Endodermal cell (in vitro differentiated cells): ENCODE measurements at regions not wholly inside any gene's neighbourhood (a gene's known extent, or its start where the extent isn't known, plus 50 kb on each side); places are given as distances from the start of the nearest gene placed in this dataset.

ENCODE experiments used
- DNase-seq: peaks from one replicate; pipeline ENCODE4 v3.0.0-alpha.2; 2017
- H3K27ac ChIP-seq: 2 replicates; pipeline ENCODE4 v1.5.1; 2013; ENCODE audit warnings: mild to moderate bottlenecking, low read depth, low read length, moderate library complexity
- H3K27me3 ChIP-seq: 2 replicates; pipeline ENCODE4 v1.6.1; 2013; ENCODE audit warnings: mild to moderate bottlenecking, low read length, moderate library complexity; ENCODE audit not compliant: insufficient read depth, control insufficient read depth, poor library complexity, severe bottlenecking
- H3K36me3 ChIP-seq: 2 replicates; pipeline ENCODE4 v1.7.0; 2013; ENCODE audit warnings: mild to moderate bottlenecking, low read length, moderate library complexity; ENCODE audit not compliant: control insufficient read depth, insufficient read depth
- H3K4me1 ChIP-seq: one replicate; pipeline ENCODE4 v1.7.0; 2013; ENCODE audit warnings: low read length; ENCODE audit not compliant: control insufficient read depth, insufficient read depth
- H3K4me3 ChIP-seq: 2 replicates; pipeline ENCODE4 v1.5.1; 2013; ENCODE audit warnings: mild to moderate bottlenecking, low read length, moderate library complexity
- H3K9ac ChIP-seq: 2 replicates; pipeline ENCODE4 v1.6.1; 2013; ENCODE audit warnings: mild to moderate bottlenecking, low read length, moderate library complexity; ENCODE audit not compliant: poor library complexity, severe bottlenecking; ENCODE audit errors: extremely low read depth
- H3K9me3 ChIP-seq: 2 replicates; pipeline ENCODE4 v1.6.1; 2013; ENCODE audit warnings: mild to moderate bottlenecking, low read length, moderate library complexity; ENCODE audit not compliant: control insufficient read depth
- H3K27ac Mint-ChIP-seq: 2 replicates; pipeline ENCODE4 v1.8.0; 2020; ENCODE audit warnings: mixed read lengths
- H3K27me3 Mint-ChIP-seq: 2 replicates; pipeline ENCODE4 v1.8.0; 2021; ENCODE audit warnings: mild to moderate bottlenecking, mixed read lengths; ENCODE audit not compliant: insufficient read depth
- H3K36me3 Mint-ChIP-seq: 2 replicates; pipeline ENCODE4 v1.8.0; 2020; ENCODE audit warnings: low read depth, mixed read lengths
- H3K4me1 Mint-ChIP-seq: 2 replicates; pipeline ENCODE4 v1.8.0; 2020; ENCODE audit warnings: mixed read lengths
- H3K4me3 Mint-ChIP-seq: 2 replicates; pipeline ENCODE4 v1.8.0; 2020; ENCODE audit warnings: mild to moderate bottlenecking, moderate library complexity, mixed read lengths
- H3K9me3 Mint-ChIP-seq: 2 replicates; pipeline ENCODE4 v1.8.0; 2020; ENCODE audit warnings: mild to moderate bottlenecking, mixed read lengths
- CTCF ChIP-seq: fragments of 200-600 bp; sonication (generic); conservative IDR thresholded peaks from 2 replicates; pipeline ENCODE4 v1.5.0; 2021; ENCODE audit warnings: antibody characterized with exemption, mild to moderate bottlenecking
- WGBS, 2 experiments: methylation state at CpG; one replicate each; pipeline versions ENCODE4 v1.1.5 to v1.1.7; 2013; ENCODE audit warnings: missing lambda C conversion rate in 2 of 2, mixed read lengths in 1 of 2; ENCODE audit not compliant: insufficient coverage in 1 of 2, insufficient read length in 1 of 2; 5-methylcytosine and 5-hydroxymethylcytosine counted together

GRCh38 chr2:40528564-40528963, 76.7 kb upstream of the SLC8A1 start:
- no peak overlapping the region for H3K4me3 Mint-ChIP-seq
- 95 to 97% methylated on average over 4 of the region's 4 CpGs for WGBS, 2 experiments
- H3K27ac Mint-ChIP-seq = no peak overlapping the region
- peaks cover 3% of the 10 kb centered on the region for H3K4me1 Mint-ChIP-seq
- no peaks in the 10 kb centered on the region for H3K36me3 ChIP-seq
- H3K4me3 ChIP-seq = no peak overlapping the region
- no peaks in the 10 kb centered on the region for H3K27me3 ChIP-seq
- no peak overlapping the region for H3K9ac ChIP-seq
- H3K27ac ChIP-seq = no peak overlapping the region
- H3K9me3 Mint-ChIP-seq = peaks cover 9% of the 10 kb centered on the region
- peaks cover 4% of the 10 kb centered on the region for H3K9me3 ChIP-seq
- no peak for DNase-seq
- no peak for TF ChIP-seq CTCF
- H3K4me1 ChIP-seq = peaks cover 2% of the 10 kb centered on the region
- no peaks in the 10 kb centered on the region for H3K27me3 Mint-ChIP-seq
- no peaks in the 10 kb centered on the region for H3K36me3 Mint-ChIP-seq

- peaks cover 19% of the 10 kb centered on the region for H3K4me1 Mint-ChIP-seq
- Histone ChIP-seq H3K4me3 (no peak overlapping the region), H3K9ac (no peak overlapping the region), H3K27me3 (no peaks in the 10 kb centered on the region), H3K4me1 (peaks cover 8% of the 10 kb centered on the region), H3K9me3 (no peaks in the 10 kb centered on the region), H3K27ac (no peak overlapping the region), H3K36me3 (no peaks in the 10 kb centered on the region)
- no peak for DNase-seq
- no peak for TF ChIP-seq CTCF
- H3K36me3 Mint-ChIP-seq = no peaks in the 10 kb centered on the region
- no peak overlapping the region for H3K4me3 Mint-ChIP-seq
- H3K27me3 Mint-ChIP-seq = no peaks in the 10 kb centered on the region
- H3K9me3 Mint-ChIP-seq = peaks cover 7% of the 10 kb centered on the region
- H3K27ac Mint-ChIP-seq = no peak overlapping the region
Measured at GRCh38 chr2:40531359-40531758, 79.5 kb upstream of the SLC8A1 start.

GRCh38 chr2:40534528-40534927, 82.6 kb upstream of the SLC8A1 start:
- WGBS, 2 experiments = 75 to 76% methylated on average over 3 of the region's 3 CpGs
- TF ChIP-seq CTCF = no peak
- Histone ChIP-seq H3K4me1 (peaks cover 8% of the 10 kb centered on the region), H3K27ac (no peak overlapping the region), H3K36me3 (no peaks in the 10 kb centered on the region), H3K9me3 (no peaks in the 10 kb centered on the region), H3K9ac (no peak overlapping the region), H3K27me3 (no peaks in the 10 kb centered on the region), H3K4me3 (peak overlapping the region; percentile 16)
- H3K27ac Mint-ChIP-seq = peak overlapping the region; percentile 71
- no peak for DNase-seq
- H3K36me3 Mint-ChIP-seq = no peaks in the 10 kb centered on the region
- H3K4me3 Mint-ChIP-seq = no peak overlapping the region
- no peaks in the 10 kb centered on the region for H3K9me3 Mint-ChIP-seq
- peaks cover 21% of the 10 kb centered on the region for H3K4me1 Mint-ChIP-seq
- no peaks in the 10 kb centered on the region for H3K27me3 Mint-ChIP-seq
